A549 (cell line): ENCODE measurements at regions not wholly inside any gene's neighbourhood (a gene's known extent, or its start where the extent isn't known, plus 50 kb on each side); places are given as distances from the start of the nearest gene placed in this dataset.
A peak's percentile ranks its signal among the peaks of the same experiment; 100 is the strongest.
"Not testable (repeated sequence)": the region's sequence is repeated elsewhere in the genome, so short reads cannot be mapped to it uniquely, and the experiment has no call there.

Experiments used
- ATAC-seq, 2 experiments: fragments of 200-7000 bp in 1 of 2; fragments of >200 bp in 1 of 2; cut with Nextera tagmentation in 1 of 2; cut with Tn5 transposase in 1 of 2; 3 replicates each; pipeline versions ENCODE4 v1.8.0 to v1.9.1; 2018 to 2020; ENCODE audit warnings: mild to moderate bottlenecking in 1 of 2, moderate library complexity in 1 of 2
- CTCF ChIA-PET: fragments of 300-600 bp; sonication (Branson Sonifier 250); formaldehyde crosslinking; extraction: SDS; loops from one replicate; lab custom pipeline; 2021; ENCODE audit warnings: antibody characterized with exemption, inconsistent platforms; lab: Yijun Ruan, JAX
- POLR2A ChIA-PET: fragments of 350-600 bp; formaldehyde crosslinking; extraction: SDS; loops from one replicate; lab custom pipeline; 2021; ENCODE audit warnings: antibody characterized with exemption, inconsistent platforms; lab: Yijun Ruan, JAX
- DNase-seq, 2 experiments: peaks; one replicate each; pipeline versions ENCODE4 v3.0.0 to v3.0.0-alpha.2; 2011 to 2016; ENCODE audit warnings: low read depth in 1 of 2, low spot score in 1 of 2
- FAIRE-seq: peaks from 2 replicates; lab custom pipeline; 2011; peaks lifted over from hg19 to GRCh38; lab: Jason Lieb, UNC
- H3K27ac ChIP-seq, 2 experiments: fragments of >200 bp; sonication (Bioruptor Twin); formaldehyde crosslinking; 3 replicates each; pipeline ENCODE4 v1.5.1; 2016 to 2017
- H3K4me1 ChIP-seq: fragments of >200 bp; sonication (Bioruptor Twin); formaldehyde crosslinking; 3 replicates; pipeline ENCODE4 v1.6.1; 2016
- H3K4me2 ChIP-seq: fragments of >200 bp; sonication (Bioruptor Twin); formaldehyde crosslinking; 3 replicates; pipeline ENCODE4 v1.6.1; 2016
- H3K4me3 ChIP-seq: fragments of >200 bp; sonication (Bioruptor Twin); formaldehyde crosslinking; 3 replicates; pipeline ENCODE4 v1.5.1; 2016
- H3K9me3 ChIP-seq: fragments of >200 bp; sonication (Bioruptor Twin); formaldehyde crosslinking; 3 replicates; pipeline ENCODE4 v1.6.1; 2016
- CEBPB ChIP-seq, 2 experiments: fragments of >200 bp in 1 of 2; sonication (Bioruptor Twin) in 1 of 2; formaldehyde crosslinking in 1 of 2; IDR thresholded peaks; 2 replicates each; pipeline ENCODE4 v1.6.1; 2012 to 2016
- E2F6 ChIP-seq: IDR thresholded peaks from 2 replicates; pipeline ENCODE4 v1.6.1; 2012; ENCODE audit warnings: low read depth, borderline replicate concordance
- ELK1 ChIP-seq: fragments of 150-350 bp; IDR thresholded peaks from 2 replicates; pipeline ENCODE4 v1.6.1; 2014; ENCODE audit warnings: low read depth, mild to moderate bottlenecking, low read length
- HDAC2 ChIP-seq: fragments of 200-600 bp; sonication (generic); IDR thresholded peaks from 2 replicates; pipeline ENCODE4 v1.6.1; 2016
- KDM5A ChIP-seq: fragments of 200-600 bp; sonication (generic); IDR thresholded peaks from 2 replicates; pipeline ENCODE4 v1.6.1; 2016; ENCODE audit warnings: antibody characterized with exemption, mild to moderate bottlenecking
- MAFK ChIP-seq: fragments of 450-650 bp; IDR thresholded peaks from 2 replicates; pipeline ENCODE4 v1.6.1; 2014; ENCODE audit not compliant: partially characterized antibody
- MYC ChIP-seq: IDR thresholded peaks from 2 replicates; pipeline ENCODE4 v1.6.1; 2012; ENCODE audit warnings: mild to moderate bottlenecking, inconsistent platforms, low read length, improper control_type of control experiment, borderline replicate concordance
- RAD21 ChIP-seq, 2 experiments: fragments of >200 bp in 1 of 2; sonication (Bioruptor Twin) in 1 of 2; formaldehyde crosslinking in 1 of 2; IDR thresholded peaks in 1 of 2; conservative IDR thresholded peaks in 1 of 2; 2 replicates in 1 of 2; 3 replicates in 1 of 2; pipeline ENCODE4 v1.6.1; 2012 to 2018; ENCODE audit warnings: inconsistent platforms in 1 of 2
- RFX5 ChIP-seq: fragments of 450-650 bp; IDR thresholded peaks from 2 replicates; pipeline ENCODE4 v1.7.1; 2014; ENCODE audit warnings: antibody characterized with exemption, mild to moderate bottlenecking, moderate library complexity
- WGBS: methylation state at CpG from one replicate; pipeline ENCODE4 v1.1.6; 2017; ENCODE audit errors: missing lambda C conversion rate; 5-methylcytosine and 5-hydroxymethylcytosine counted together

- no peak for DNase-seq
- no peak for TF ChIP-seq CEBPB (IDR thresholded peaks at IDR 0.05)
- no peak for TF ChIP-seq ELK1
- no peak for TF ChIP-seq RAD21 (conservative IDR thresholded peaks at IDR 0.05 in 1 of 2, IDR thresholded peaks at IDR 0.05 in 1 of 2)
- no peak for TF ChIP-seq KDM5A
- TF ChIP-seq E2F6 = no peak
- TF ChIP-seq RFX5 = no peak
- TF ChIP-seq HDAC2 = no peak
- no peak for TF ChIP-seq MYC
- Histone ChIP-seq H3K9me3 (no peaks in the 10 kb centered on the region), H3K4me2 (no peak overlapping the region), H3K4me3 (no peak overlapping the region), H3K27ac (no peak overlapping the region), H3K4me1 (no peaks in the 10 kb centered on the region)
- CTCF ChIA-PET = no interaction called here
- no peak for ATAC-seq
- WGBS = 69% methylated on average over 3 of the region's 3 CpGs
- POLR2A ChIA-PET = no interaction called here
- no peak for FAIRE-seq
Measured at GRCh38 chr1:121546830-121547591, 362.2 kb downstream of the SRGAP2C start.

GRCh38 chr1:121547726-121548125, 363.0 kb downstream of the SRGAP2C start:
- H3K4me1 ChIP-seq, CTCF ChIA-PET, POLR2A ChIA-PET, FAIRE-seq, ATAC-seq, H3K4me3 ChIP-seq, DNase-seq, H3K9me3 ChIP-seq, H3K4me2 ChIP-seq, H3K27ac ChIP-seq: not testable (repeated sequence)
- 93% methylated on average over 2 of the region's 2 CpGs for WGBS

GRCh38 chr1:121550817-121551216, 366.0 kb downstream of the SRGAP2C start:
- POLR2A ChIA-PET, DNase-seq, H3K27ac ChIP-seq, CTCF ChIA-PET, H3K9me3 ChIP-seq, FAIRE-seq, H3K4me2 ChIP-seq, H3K4me1 ChIP-seq, ATAC-seq, H3K4me3 ChIP-seq: not testable (repeated sequence)
- 78% methylated on average over 3 of the region's 3 CpGs for WGBS

- CTCF ChIA-PET, H3K9me3 ChIP-seq, POLR2A ChIA-PET, ATAC-seq, H3K4me2 ChIP-seq, H3K4me3 ChIP-seq, FAIRE-seq, H3K4me1 ChIP-seq, H3K27ac ChIP-seq, DNase-seq: not testable (repeated sequence)
- WGBS = 22% methylated on average over 2 of the region's 2 CpGs
Measured at GRCh38 chr1:121551491-121551890, 366.7 kb downstream of the SRGAP2C start.

- POLR2A ChIA-PET, CTCF ChIA-PET, H3K4me3 ChIP-seq, H3K4me1 ChIP-seq, FAIRE-seq, ATAC-seq, H3K27ac ChIP-seq, DNase-seq, H3K9me3 ChIP-seq, H3K4me2 ChIP-seq: not testable (repeated sequence)
- 89% methylated on average over 1 of the region's 1 CpG for WGBS
- TF ChIP-seq MAFK = peak; percentile 63
Measured at GRCh38 chr1:121556560-121556959, 371.8 kb downstream of the SRGAP2C start.

GRCh38 chr1:121558034-121558433, 373.3 kb downstream of the SRGAP2C start:
- 96% methylated on average over 1 of the region's 1 CpG for WGBS
- H3K4me2 ChIP-seq = not testable (repeated sequence)

More at GRCh38 chr1:121558034-121558433, 373.3 kb downstream of the SRGAP2C start:
- H3K4me1 ChIP-seq, H3K27ac ChIP-seq, H3K4me3 ChIP-seq, DNase-seq, H3K9me3 ChIP-seq, ATAC-seq, CTCF ChIA-PET, FAIRE-seq, POLR2A ChIA-PET: not testable (repeated sequence)
